Neuron (in vitro differentiated cells): ENCODE measurements at regions not wholly inside any gene's neighbourhood (a gene's known extent, or its start where the extent isn't known, plus 50 kb on each side); places are given as distances from the start of the nearest gene placed in this dataset.

Experiments used
- H2AFZ ChIP-seq: one replicate; pipeline ENCODE4 v1.6.1; 2013; ENCODE audit warnings: low read depth, mild to moderate bottlenecking, inconsistent platforms, low read length, moderate library complexity
- H3K27me3 ChIP-seq: one replicate; pipeline ENCODE4 v1.6.1; 2013; ENCODE audit warnings: low read length; ENCODE audit not compliant: insufficient read depth
- H3K36me3 ChIP-seq: one replicate; pipeline ENCODE4 v1.6.1; 2013; ENCODE audit warnings: low read length; ENCODE audit not compliant: insufficient read depth
- H3K4me1 ChIP-seq: one replicate; pipeline ENCODE4 v1.6.1; 2013; ENCODE audit warnings: low read length; ENCODE audit not compliant: insufficient read depth
- H3K4me3 ChIP-seq: 2 replicates; pipeline ENCODE4 v1.5.1; 2013; ENCODE audit warnings: mild to moderate bottlenecking, low read length, moderate library complexity
- H3K9me3 ChIP-seq: one replicate; pipeline ENCODE4 v1.6.1; 2013; ENCODE audit warnings: low read length

- peaks cover 10% of the 10 kb centered on the region for H3K4me1 ChIP-seq
- H3K27me3 ChIP-seq = no peaks in the 10 kb centered on the region
- peak overlapping the region; percentile 32 for H2AFZ ChIP-seq
- no peak overlapping the region for H3K4me3 ChIP-seq
- no peaks in the 10 kb centered on the region for H3K9me3 ChIP-seq
- no peaks in the 10 kb centered on the region for H3K36me3 ChIP-seq
These were observed 298.9 kb downstream of the PDGFC start for GRCh38 chr4:156672492-156673305.

- H3K9me3 ChIP-seq = no peaks in the 10 kb centered on the region
- no peak overlapping the region for H2AFZ ChIP-seq
- no peaks in the 10 kb centered on the region for H3K27me3 ChIP-seq
- no peaks in the 10 kb centered on the region for H3K36me3 ChIP-seq
- H3K4me3 ChIP-seq = no peak overlapping the region
- peaks cover 3% of the 10 kb centered on the region for H3K4me1 ChIP-seq
These were observed 305.7 kb downstream of the PDGFC start for GRCh38 chr4:156665780-156666366.

- Histone ChIP-seq H3K9me3 (no peaks in the 10 kb centered on the region), H3K4me1 (peaks cover 3% of the 10 kb centered on the region), H3K36me3 (no peaks in the 10 kb centered on the region), H3K27me3 (no peaks in the 10 kb centered on the region), H3K4me3 (no peak overlapping the region), H2AFZ (no peak overlapping the region)
These were observed 307.9 kb downstream of the PDGFC start for GRCh38 chr4:156663663-156664062.

- Histone ChIP-seq H3K4me1 (peaks cover 3% of the 10 kb centered on the region), H3K9me3 (no peaks in the 10 kb centered on the region)
These were observed 308.7 kb downstream of the PDGFC start for GRCh38 chr4:156662921-156663320.

GRCh38 chr4:156661555-156661954 lies 310.0 kb downstream of the PDGFC start:
- Histone ChIP-seq H3K4me3 (no peak overlapping the region), H3K4me1 (peaks cover 3% of the 10 kb centered on the region), H3K9me3 (no peaks in the 10 kb centered on the region), H3K27me3 (no peaks in the 10 kb centered on the region), H3K36me3 (no peaks in the 10 kb centered on the region), H2AFZ (no peak overlapping the region)

More at GRCh38 chr4:156662921-156663320, 308.7 kb downstream of the PDGFC start:
- H2AFZ ChIP-seq = no peak overlapping the region
- no peak overlapping the region for H3K4me3 ChIP-seq
- no peaks in the 10 kb centered on the region for H3K27me3 ChIP-seq
- no peaks in the 10 kb centered on the region for H3K36me3 ChIP-seq

- Histone ChIP-seq H3K36me3 (no peaks in the 10 kb centered on the region), H3K9me3 (no peaks in the 10 kb centered on the region), H3K4me1 (peaks cover 3% of the 10 kb centered on the region), H3K27me3 (no peaks in the 10 kb centered on the region), H2AFZ (no peak overlapping the region), H3K4me3 (no peak overlapping the region)
These were observed 311.1 kb downstream of the PDGFC start for GRCh38 chr4:156660465-156660864.

GRCh38 chr4:156659983-156660382 lies 311.6 kb downstream of the PDGFC start:
- Histone ChIP-seq H3K4me1 (peaks cover 3% of the 10 kb centered on the region), H3K4me3 (no peak overlapping the region), H3K27me3 (no peaks in the 10 kb centered on the region), H3K36me3 (no peaks in the 10 kb centered on the region), H2AFZ (no peak overlapping the region), H3K9me3 (no peaks in the 10 kb centered on the region)

GRCh38 chr4:156659570-156659969 lies 312.0 kb downstream of the PDGFC start:
- Histone ChIP-seq H2AFZ (no peak overlapping the region), H3K9me3 (no peaks in the 10 kb centered on the region), H3K36me3 (no peaks in the 10 kb centered on the region), H3K4me3 (no peak overlapping the region), H3K27me3 (no peaks in the 10 kb centered on the region), H3K4me1 (peaks cover 3% of the 10 kb centered on the region)

GRCh38 chr4:156656896-156657295 lies 314.7 kb downstream of the PDGFC start:
- Histone ChIP-seq H3K4me3 (no peak overlapping the region), H3K4me1 (peaks cover 3% of the 10 kb centered on the region), H3K9me3 (peaks cover 3% of the 10 kb centered on the region), H3K27me3 (no peaks in the 10 kb centered on the region), H2AFZ (no peak overlapping the region), H3K36me3 (no peaks in the 10 kb centered on the region)

GRCh38 chr4:156654410-156654809 lies 317.2 kb downstream of the PDGFC start:
- peaks cover 3% of the 10 kb centered on the region for H3K9me3 ChIP-seq
- no peak overlapping the region for H3K4me3 ChIP-seq
- no peaks in the 10 kb centered on the region for H3K27me3 ChIP-seq
- H2AFZ ChIP-seq = no peak overlapping the region
- no peaks in the 10 kb centered on the region for H3K36me3 ChIP-seq
- peaks cover 3% of the 10 kb centered on the region for H3K4me1 ChIP-seq

GRCh38 chr4:156643826-156644225 lies 327.8 kb downstream of the PDGFC start:
- Histone ChIP-seq H3K4me3 (no peak overlapping the region), H3K27me3 (no peaks in the 10 kb centered on the region), H3K36me3 (no peaks in the 10 kb centered on the region), H3K4me1 (peaks cover 3% of the 10 kb centered on the region), H2AFZ (no peak overlapping the region), H3K9me3 (no peaks in the 10 kb centered on the region)

- Histone ChIP-seq H3K27me3 (no peaks in the 10 kb centered on the region), H2AFZ (no peak overlapping the region), H3K36me3 (no peaks in the 10 kb centered on the region), H3K4me1 (peaks cover 12% of the 10 kb centered on the region), H3K9me3 (no peaks in the 10 kb centered on the region), H3K4me3 (no peak overlapping the region)
These were observed 329.4 kb downstream of the PDGFC start for GRCh38 chr4:156642161-156642560.

- Histone ChIP-seq H3K4me3 (no peak overlapping the region), H3K36me3 (no peaks in the 10 kb centered on the region), H3K9me3 (no peaks in the 10 kb centered on the region), H2AFZ (no peak overlapping the region), H3K27me3 (no peaks in the 10 kb centered on the region), H3K4me1 (peaks cover 12% of the 10 kb centered on the region)
These were observed 332.5 kb downstream of the PDGFC start for GRCh38 chr4:156638925-156639605.
